22Rv1 (cell line): ENCODE measurements at regions not wholly inside any gene's neighbourhood (a gene's known extent, or its start where the extent isn't known, plus 50 kb on each side); places are given as distances from the start of the nearest gene placed in this dataset.

Experiments used
- CTCF ChIP-seq: fragments of 450-650 bp; IDR thresholded peaks from 2 replicates; pipeline ENCODE4 v1.5.1; 2017; ENCODE audit warnings: mild to moderate bottlenecking
- ZFX ChIP-seq: fragments of 450-650 bp; IDR thresholded peaks from 2 replicates; pipeline ENCODE4 v1.6.1; 2017; ENCODE audit warnings: antibody characterized with exemption, borderline replicate concordance

GRCh38 chrX:122940199-122940598 is 243.9 kb upstream of the GRIA3 start:
- TF ChIP-seq CTCF, result no peak
- TF ChIP-seq ZFX, result no peak
